HepG2 (cell line): ENCODE measurements at regions not wholly inside any gene's neighbourhood (a gene's known extent, or its start where the extent isn't known, plus 50 kb on each side); places are given as distances from the start of the nearest gene placed in this dataset.

Source experiments
- ATAC-seq: fragments of 200-7000 bp; cut with Tn5 transposase; 3 replicates; pipeline ENCODE4 v1.9.1; 2020; ENCODE audit warnings: mild to moderate bottlenecking, moderate library complexity
- BruUV-seq: library from RNA; stranded (reverse); fragments of 400-500 nt; replicated peaks from 2 replicates; lab custom pipeline; 2021; lab: Mats Ljungman, UMichigan
- CTCF ChIA-PET: fragments of 300-600 bp; formaldehyde crosslinking; extraction: SDS; loops from one replicate; lab custom pipeline; 2021; ENCODE audit warnings: low total read pairs, inconsistent platforms, low intra/inter-chr PET ratio; lab: Yijun Ruan, JAX
- POLR2A ChIA-PET: fragments of 350-600 bp; sonication (Branson Sonifier 250); formaldehyde crosslinking; loops from one replicate; lab custom pipeline; 2020; ENCODE audit warnings: antibody characterized with exemption, inconsistent platforms; lab: Yijun Ruan, JAX
- DNase-seq: peaks from one replicate; pipeline ENCODE4 v3.0.0-alpha.2; 2015; ENCODE audit warnings: low spot score
- FAIRE-seq: peaks from 3 replicates; lab custom pipeline; 2011; peaks lifted over from hg19 to GRCh38; lab: Jason Lieb, UNC
- H2AFZ ChIP-seq: one replicate; pipeline ENCODE4 v1.6.1; 2011; ENCODE audit warnings: low read length, inconsistent platforms
- H3K27ac ChIP-seq: fragments of 300-600 bp; 3 replicates; pipeline ENCODE4 v1.8.0; 2011; ENCODE audit warnings: mixed run types, mild to moderate bottlenecking, mixed read lengths, low read length, inconsistent platforms; ENCODE audit not compliant: insufficient read depth; ENCODE audit errors: extremely low read length
- H3K27me3 ChIP-seq, 2 experiments: fragments of 200-600 bp in 1 of 2; 2 replicates in 1 of 2; 3 replicates in 1 of 2; pipeline versions ENCODE4 v1.6.0 to v1.8.0; 2011; ENCODE audit warnings: low read length in 2 of 2, mild to moderate bottlenecking in 2 of 2, moderate library complexity in 2 of 2, inconsistent platforms in 1 of 2; ENCODE audit not compliant: insufficient read depth in 2 of 2, control insufficient read depth in 1 of 2
- H3K36me3 ChIP-seq, 2 experiments: fragments of 200-600 bp in 1 of 2; replicated peaks in 1 of 2; 2 replicates in 1 of 2; 3 replicates in 1 of 2; pipeline versions ENCODE4 v1.5.1 to v1.8.0; 2011; ENCODE audit warnings: low read length in 2 of 2, inconsistent platforms in 1 of 2; ENCODE audit not compliant: insufficient read depth in 2 of 2, control insufficient read depth in 1 of 2
- H3K4me1 ChIP-seq: 2 replicates; pipeline ENCODE4 v1.5.1; 2012; ENCODE audit warnings: low read length, inconsistent platforms; ENCODE audit not compliant: insufficient read depth
- H3K4me2 ChIP-seq: 2 replicates; pipeline ENCODE4 v1.6.0; 2011; ENCODE audit warnings: low read depth, low read length, inconsistent platforms
- H3K4me3 ChIP-seq, 3 experiments: fragments of 200-600 bp in 1 of 3; sonication (generic), shearing (Covaris generic) in 1 of 3; replicated peaks in 1 of 3; 2 replicates each; pipeline ENCODE4 v1.5.1; 2011 to 2016; ENCODE audit warnings: low read length in 3 of 3, inconsistent platforms in 2 of 3, low read depth in 2 of 3, mild to moderate bottlenecking in 2 of 3, control low read depth in 1 of 3, mixed read lengths in 1 of 3; ENCODE audit not compliant: insufficient read depth in 1 of 3
- H3K79me2 ChIP-seq: one replicate; pipeline ENCODE4 v1.6.1; 2011; ENCODE audit warnings: low read length, inconsistent platforms; ENCODE audit not compliant: insufficient read depth
- H3K9ac ChIP-seq: 2 replicates; pipeline ENCODE4 v1.6.0; 2011; ENCODE audit warnings: mild to moderate bottlenecking, low read depth, low read length, inconsistent platforms; ENCODE audit not compliant: insufficient read depth
- H3K9me3 ChIP-seq: 2 replicates; pipeline ENCODE4 v1.5.1; 2012; ENCODE audit warnings: mild to moderate bottlenecking, low read length
- H4K20me1 ChIP-seq: 2 replicates; pipeline ENCODE4 v1.6.0; 2011; ENCODE audit warnings: inconsistent platforms, mild to moderate bottlenecking, low read length, moderate library complexity; ENCODE audit not compliant: insufficient read depth
- BRF2 ChIP-seq: sonication (generic); formaldehyde crosslinking; IDR thresholded peaks from 2 replicates; pipeline ENCODE4 v1.8.1; 2022; ENCODE audit warnings: mild to moderate bottlenecking, missing genetic modification reagents
- CEBPB ChIP-seq: IDR thresholded peaks from 2 replicates; pipeline ENCODE4 v1.6.1; 2011; ENCODE audit warnings: low read depth, low read length, improper control_type of control experiment, borderline replicate concordance
- E2F5 ChIP-seq: sonication (generic); formaldehyde crosslinking; conservative IDR thresholded peaks from 2 replicates; pipeline ENCODE4 v1.4.0; 2020; ENCODE audit warnings: missing genetic modification reagents
- MIER3 ChIP-seq: IDR thresholded peaks from 2 replicates; pipeline ENCODE4 v1.6.1; 2016; ENCODE audit warnings: missing compliant biosample characterization, borderline replicate concordance
- SIN3B ChIP-seq: fragments of 150-350 bp; IDR thresholded peaks from 2 replicates; pipeline ENCODE4 v1.6.1; 2014; ENCODE audit warnings: low read length
- ZBTB44 ChIP-seq: sonication (generic); formaldehyde crosslinking; IDR thresholded peaks from 2 replicates; pipeline ENCODE4 v1.4.0; 2020; ENCODE audit warnings: missing genetic modification reagents
- ZMYM4 ChIP-seq: sonication (generic); formaldehyde crosslinking; IDR thresholded peaks from 2 replicates; pipeline ENCODE4 v1.8.1; 2023; ENCODE audit warnings: mild to moderate bottlenecking, missing genetic modification reagents
- ZNF205 ChIP-seq: IDR thresholded peaks from 2 replicates; pipeline ENCODE4 v1.6.1; 2018; ENCODE audit warnings: missing biosample characterization, missing genetic modification reagents
- ZNF280D ChIP-seq: sonication (generic); formaldehyde crosslinking; IDR thresholded peaks from 2 replicates; pipeline ENCODE4 v1.5.1; 2020; ENCODE audit warnings: mild to moderate bottlenecking, missing genetic modification reagents
- ZNF326 ChIP-seq: sonication (generic); formaldehyde crosslinking; IDR thresholded peaks from 2 replicates; pipeline ENCODE4 v1.4.0; 2020; ENCODE audit warnings: missing genetic modification reagents, borderline replicate concordance
- ZNF746 ChIP-seq: sonication (generic); formaldehyde crosslinking; IDR thresholded peaks from 2 replicates; pipeline ENCODE4 v1.8.0; 2022; ENCODE audit warnings: mild to moderate bottlenecking, missing genetic modification reagents
- ZSCAN21 ChIP-seq: sonication (generic); formaldehyde crosslinking; IDR thresholded peaks from 2 replicates; pipeline ENCODE4 v1.8.0; 2022; ENCODE audit warnings: mild to moderate bottlenecking, missing genetic modification reagents, moderate library complexity, borderline replicate concordance
- WGBS: methylation state at CpG from one replicate; pipeline ENCODE4 v1.1.6; 2017; ENCODE audit warnings: low lambda C conversion rate; 5-methylcytosine and 5-hydroxymethylcytosine counted together
- in situ Hi-C: cut with HindIII; loops from 2 replicates; pipeline ENCODE4 v1.10.0; 2017; ENCODE audit warnings: low pct_unique_long_range_greater_than_20kb; ENCODE audit not compliant: extremely low pct_ligation_motif_present
- intact Hi-C: fragments of 100-400 bp; cut with micrococcal nuclease; formaldehyde crosslinking; loops from one replicate; pipeline ENCODE4 v1.10.0; 2022; ENCODE audit not compliant: unreplicated experiment

- no peak for FAIRE-seq
- WGBS: 4% methylated on average over 2 of the region's 2 CpGs
- no TSS peak for BruUV-seq
- ChIA-PET POLR2A (no interaction called here), CTCF (no interaction called here)
- Histone ChIP-seq H3K79me2 (no peaks in the 10 kb centered on the region), H3K4me3 (no peak overlapping the region), H3K27ac (no peak overlapping the region), H3K4me1 (no peaks in the 10 kb centered on the region), H3K4me2 (no peak overlapping the region), H3K36me3 (no peaks in the 10 kb centered on the region), H3K9ac (no peak overlapping the region), H3K27me3 (no peaks in the 10 kb centered on the region), H2AFZ (no peak overlapping the region), H4K20me1 (no peaks in the 10 kb centered on the region), H3K9me3 (no peaks in the 10 kb centered on the region)
- in situ Hi-C loops (no loop called here), intact Hi-C loops (no loop called here)
- no peak for ATAC-seq
- no peak for DNase-seq
- TF ChIP-seq BRF2 (no peak), ZNF326 (CRISPR knock-in tag) (no peak), ZNF205 (CRISPR knock-in tag) (no peak), MIER3 (CRISPR knock-in tag) (no peak), ZMYM4 (CRISPR knock-in tag) (no peak), CEBPB (no peak), E2F5 (no peak), ZSCAN21 (no peak), ZNF746 (CRISPR knock-in tag) (no peak), ZBTB44 (CRISPR knock-in tag) (no peak), ZNF280D (no peak), SIN3B (no peak)
Observed at GRCh38 chr2:146918280-146918679, 926.5 kb upstream of the ACVR2A start.
